IMR-90 (cell line): ENCODE measurements at regions not wholly inside any gene's neighbourhood (a gene's known extent, or its start where the extent isn't known, plus 50 kb on each side); places are given as distances from the start of the nearest gene placed in this dataset.

Source experiments
- CEBPB ChIP-seq: IDR thresholded peaks from 2 replicates; pipeline ENCODE4 v1.6.1; 2012; ENCODE audit warnings: low read depth, low read length, improper control_type of control experiment
- CHD1 ChIP-seq: IDR thresholded peaks from 2 replicates; pipeline ENCODE4 v1.6.1; 2012; ENCODE audit warnings: low read depth, low read length, improper control_type of control experiment
- CTCF ChIP-seq: conservative IDR thresholded peaks from 2 replicates; pipeline ENCODE4 v1.5.1; 2012; ENCODE audit warnings: mild to moderate bottlenecking, low read depth, low read length, improper control_type of control experiment
- ELK1 ChIP-seq: fragments of 150-350 bp; IDR thresholded peaks from 2 replicates; pipeline ENCODE4 v1.6.1; 2016; ENCODE audit warnings: low read depth, mild to moderate bottlenecking, low read length, moderate library complexity, borderline replicate concordance
- FOS ChIP-seq: fragments of 150-350 bp; IDR thresholded peaks from 2 replicates; pipeline ENCODE4 v1.6.1; 2016; ENCODE audit warnings: low read depth, low read length
- MAFK ChIP-seq: IDR thresholded peaks from 2 replicates; pipeline ENCODE4 v1.6.1; 2012; ENCODE audit warnings: low read depth, low read length, improper control_type of control experiment
- MAZ ChIP-seq: IDR thresholded peaks from 2 replicates; pipeline ENCODE4 v1.6.1; 2012; ENCODE audit warnings: low read depth, mild to moderate bottlenecking, low read length, improper control_type of control experiment, moderate library complexity, borderline replicate concordance
- MXI1 ChIP-seq: IDR thresholded peaks from 2 replicates; pipeline ENCODE4 v1.6.1; 2012; ENCODE audit warnings: low read depth, mild to moderate bottlenecking, low read length, moderate library complexity, borderline replicate concordance
- POLR2A ChIP-seq: IDR thresholded peaks from 2 replicates; pipeline ENCODE4 v1.6.1; 2012; ENCODE audit warnings: mild to moderate bottlenecking, low read depth, low read length
- RAD21 ChIP-seq: IDR thresholded peaks from 2 replicates; pipeline ENCODE4 v1.6.1; 2012; ENCODE audit warnings: low read length, improper control_type of control experiment
- RCOR1 ChIP-seq: IDR thresholded peaks from 2 replicates; pipeline ENCODE4 v1.6.1; 2012; ENCODE audit warnings: mild to moderate bottlenecking, low read length, improper control_type of control experiment; ENCODE audit not compliant: insufficient replicate concordance
- RFX5 ChIP-seq: IDR thresholded peaks from 2 replicates; pipeline ENCODE4 v1.8.0; 2012; ENCODE audit warnings: low read depth, mild to moderate bottlenecking, low read length, moderate library complexity
- SMC3 ChIP-seq: fragments of 150-350 bp; IDR thresholded peaks from 2 replicates; pipeline ENCODE4 v1.6.1; 2016; ENCODE audit warnings: low read depth, mild to moderate bottlenecking, antibody characterized with exemption, low read length, moderate library complexity
- USF2 ChIP-seq: fragments of 150-350 bp; IDR thresholded peaks from 2 replicates; pipeline ENCODE4 v1.6.1; 2017; ENCODE audit warnings: mild to moderate bottlenecking, antibody characterized with exemption, low read length, low read depth

- TF ChIP-seq ELK1 (no peak), RCOR1 (no peak), CTCF (no peak), MAFK (no peak), RFX5 (no peak), MXI1 (no peak), CHD1 (no peak), POLR2A (no peak), SMC3 (no peak), RAD21 (no peak), CEBPB (no peak), MAZ (no peak), USF2 (no peak), FOS (no peak)
Measured at GRCh38 chr12:60842181-60842580, 1246.4 kb downstream of the SLC16A7 start.
